Fibroblast of villous mesenchyme (primary cell): ENCODE measurements at regions not wholly inside any gene's neighbourhood (a gene's known extent, or its start where the extent isn't known, plus 50 kb on each side); places are given as distances from the start of the nearest gene placed in this dataset.

Experiments
- DNase-seq: peaks from one replicate; pipeline ENCODE4 v3.0.0-alpha.2; 2010; ENCODE audit warnings: low read depth
- H3K4me3 ChIP-seq: 2 replicates; pipeline ENCODE4 v1.5.1; 2011; ENCODE audit warnings: low read depth, mild to moderate bottlenecking, low read length
- TF ChIP-seq, protein P1 (sequence below): IDR thresholded peaks from 2 replicates; pipeline ENCODE4 v1.5.1; 2012; ENCODE audit warnings: low read depth, mild to moderate bottlenecking, low read length; ENCODE audit not compliant: insufficient read depth

- no peak for DNase-seq
- TF ChIP-seq, protein P1, sequence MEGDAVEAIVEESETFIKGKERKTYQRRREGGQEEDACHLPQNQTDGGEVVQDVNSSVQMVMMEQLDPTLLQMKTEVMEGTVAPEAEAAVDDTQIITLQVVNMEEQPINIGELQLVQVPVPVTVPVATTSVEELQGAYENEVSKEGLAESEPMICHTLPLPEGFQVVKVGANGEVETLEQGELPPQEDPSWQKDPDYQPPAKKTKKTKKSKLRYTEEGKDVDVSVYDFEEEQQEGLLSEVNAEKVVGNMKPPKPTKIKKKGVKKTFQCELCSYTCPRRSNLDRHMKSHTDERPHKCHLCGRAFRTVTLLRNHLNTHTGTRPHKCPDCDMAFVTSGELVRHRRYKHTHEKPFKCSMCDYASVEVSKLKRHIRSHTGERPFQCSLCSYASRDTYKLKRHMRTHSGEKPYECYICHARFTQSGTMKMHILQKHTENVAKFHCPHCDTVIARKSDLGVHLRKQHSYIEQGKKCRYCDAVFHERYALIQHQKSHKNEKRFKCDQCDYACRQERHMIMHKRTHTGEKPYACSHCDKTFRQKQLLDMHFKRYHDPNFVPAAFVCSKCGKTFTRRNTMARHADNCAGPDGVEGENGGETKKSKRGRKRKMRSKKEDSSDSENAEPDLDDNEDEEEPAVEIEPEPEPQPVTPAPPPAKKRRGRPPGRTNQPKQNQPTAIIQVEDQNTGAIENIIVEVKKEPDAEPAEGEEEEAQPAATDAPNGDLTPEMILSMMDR = no peak
- H3K4me3 ChIP-seq = no peak overlapping the region
Measured at GRCh38 chrX:122579526-122579925, 604.6 kb upstream of the GRIA3 start.

- no peak overlapping the region for H3K4me3 ChIP-seq
- TF ChIP-seq, protein P1 = no peak
- DNase-seq = no peak
Measured at GRCh38 chrX:122582280-122582974, 601.7 kb upstream of the GRIA3 start.

- no peak for DNase-seq
- TF ChIP-seq, protein P1 = no peak
- H3K4me3 ChIP-seq = no peak overlapping the region
Measured at GRCh38 chrX:122582975-122583305, 601.1 kb upstream of the GRIA3 start.

DNA sequence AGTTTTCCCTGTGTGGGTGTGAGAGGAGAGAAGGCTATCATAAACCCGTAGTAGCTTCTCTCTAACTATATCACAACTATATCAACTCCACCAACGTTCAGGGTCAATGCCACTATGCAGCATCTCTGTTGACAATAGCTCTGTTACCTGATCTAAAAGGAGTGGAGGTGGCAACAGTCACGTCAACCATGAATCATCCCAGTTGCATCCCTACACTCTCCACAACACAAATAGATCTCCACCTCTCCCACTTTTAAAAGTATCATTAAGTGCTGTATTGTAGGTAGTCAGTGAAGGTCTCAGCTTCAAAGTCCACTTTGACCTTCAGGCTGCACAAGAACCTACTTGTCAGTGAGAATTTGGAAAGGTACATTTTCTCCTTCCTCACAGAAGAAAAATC, 600.5 kb upstream of the GRIA3 start:
- no peak overlapping the region for H3K4me3 ChIP-seq
- TF ChIP-seq, protein P1 = no peak
- DNase-seq = no peak

- DNase-seq = no peak
- TF ChIP-seq, protein P1 = no peak
- H3K4me3 ChIP-seq = no peak overlapping the region
Measured at GRCh38 chrX:122584981-122585380, 599.1 kb upstream of the GRIA3 start.

DNA sequence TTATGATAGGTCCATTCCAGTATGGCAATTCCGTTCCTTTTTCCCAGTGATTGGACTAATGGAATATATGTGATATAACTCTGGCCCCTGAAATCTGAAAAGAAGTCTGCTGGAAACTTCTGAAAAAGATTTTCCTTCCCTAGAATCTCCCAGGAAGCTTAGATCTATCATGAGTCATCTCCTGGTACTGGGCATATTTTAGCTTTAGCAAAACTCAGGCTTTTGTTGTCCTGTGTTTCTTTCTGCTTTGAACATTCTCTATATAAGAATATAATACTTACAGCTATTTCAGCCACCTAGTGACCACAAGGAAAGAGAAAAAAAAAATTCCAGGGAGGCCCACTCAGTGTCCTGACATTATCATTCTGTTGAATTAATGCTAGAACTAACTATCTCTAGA, 597.2 kb upstream of the GRIA3 start:
- TF ChIP-seq, protein P1 = no peak
- DNase-seq = no peak
- H3K4me3 ChIP-seq = no peak overlapping the region

- no peak for DNase-seq
- TF ChIP-seq, protein P1 = no peak
- no peak overlapping the region for H3K4me3 ChIP-seq
Measured at GRCh38 chrX:122591546-122591945, 592.5 kb upstream of the GRIA3 start.
